ENCODE measurements at regions not wholly inside any gene's neighbourhood (a gene's known extent, or its start where the extent isn't known, plus 50 kb on each side); places are given as distances from the start of the nearest gene placed in this dataset.

DNA sequence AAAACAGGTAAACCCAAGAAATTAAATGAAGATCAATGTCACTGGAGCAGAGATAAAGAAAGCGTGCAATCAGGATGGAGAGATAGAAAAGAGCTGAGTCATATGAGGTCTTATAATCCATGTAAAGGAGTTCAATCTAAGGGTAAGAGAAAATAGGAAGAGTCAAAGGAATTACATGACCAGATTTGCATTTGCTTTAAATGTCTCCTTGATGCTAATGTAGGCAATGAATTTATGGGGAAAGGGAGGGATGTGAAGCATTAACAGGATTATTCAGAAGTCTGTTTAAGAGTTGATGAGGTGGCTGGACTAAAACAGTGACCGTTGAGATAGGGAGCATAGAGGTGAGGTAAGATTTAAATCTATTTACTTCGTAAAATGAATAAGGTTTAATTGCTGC is 623.1 kb downstream of the MBD2 start:
- Histone ChIP-seq H3K79me1 (replicated peaks; ENCODE audit: low read length, poor library complexity, severe bottlenecking) (no peaks in the 10 kb centered on the region), H2BK120ac (ENCODE audit: low read depth, low read length) (no peak overlapping the region), H3K27me3 (ENCODE audit: control insufficient read depth in 1 of 2, insufficient read depth in 1 of 2, low read length in 2 of 2) (no peaks in the 10 kb centered on the region), H4K91ac (ENCODE audit: low read length) (no peak overlapping the region), H3K27ac (ENCODE audit: low read length, poor library complexity, severe bottlenecking) (no peak overlapping the region), H3K14ac (ENCODE audit: low read length in 2 of 2) (no peak overlapping the region), H2AK5ac (ENCODE audit: low read length, severe bottlenecking) (no peak overlapping the region), H4K8ac (ENCODE audit: low read length) (no peak overlapping the region), H3K36me3 (ENCODE audit: control insufficient read depth in 1 of 2, insufficient read depth in 2 of 2, low read depth in 1 of 2, low read length in 2 of 2) (no peaks in the 10 kb centered on the region), H2BK15ac (ENCODE audit: low read depth, poor library complexity, severe bottlenecking) (no peak overlapping the region), H3K4me3 (ENCODE audit: insufficient read depth in 1 of 2, low read depth in 1 of 2, low read length in 2 of 2) (no peak overlapping the region), H3K4me2 (ENCODE audit: low read length, poor library complexity, severe bottlenecking) (no peak overlapping the region), H3K9me3 (ENCODE audit: control insufficient read depth, low read length) (no peaks in the 10 kb centered on the region), H3K4ac (ENCODE audit: low read depth in 1 of 2, low read length in 2 of 2) (no peak overlapping the region), H2BK5ac (ENCODE audit: low read depth, low read length, poor library complexity, severe bottlenecking) (no peak overlapping the region), H3K18ac (ENCODE audit: low read depth in 1 of 2, low read length in 2 of 2) (no peak overlapping the region), H3K9ac (ENCODE audit: low read length) (no peak overlapping the region), H2AFZ (ENCODE audit: low read depth, low read length) (no peak overlapping the region), H3K23ac (ENCODE audit: low read length in 2 of 2) (no peak overlapping the region), H2BK12ac (ENCODE audit: low read length in 2 of 2) (no peak overlapping the region), H3K4me1 (ENCODE audit: control insufficient read depth, insufficient read depth, low read depth, low read length) (no peaks in the 10 kb centered on the region)
- no peak for DNase-seq
- WGBS = 67% methylated on average over 3 of the region's 3 CpGs

DNA sequence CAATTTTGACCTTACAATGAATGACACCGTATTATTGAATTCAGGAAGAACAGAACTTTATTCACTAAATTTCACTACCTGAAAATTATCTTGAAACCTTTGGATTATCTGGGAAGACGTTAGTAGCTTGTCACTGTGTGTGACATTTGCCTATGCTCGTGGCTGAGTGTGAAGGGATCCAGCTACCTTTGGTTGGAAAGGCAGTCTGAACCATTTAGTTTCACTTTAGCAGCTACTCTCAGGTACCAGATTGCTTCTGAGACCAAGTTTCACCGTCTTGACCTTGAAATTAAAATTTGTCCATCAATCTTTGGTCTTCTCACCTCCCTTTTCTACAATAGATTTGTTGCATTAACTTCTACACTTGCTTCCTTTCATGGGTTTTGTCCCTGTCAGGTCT is 637.5 kb downstream of the MBD2 start:
- Histone ChIP-seq H3K79me1 (replicated peaks; ENCODE audit: low read length, poor library complexity, severe bottlenecking) (no peaks in the 10 kb centered on the region), H3K18ac (ENCODE audit: low read depth in 1 of 2, low read length in 2 of 2) (no peak overlapping the region), H2AK5ac (ENCODE audit: low read length, severe bottlenecking) (no peak overlapping the region), H3K27me3 (ENCODE audit: control insufficient read depth in 1 of 2, insufficient read depth in 1 of 2, low read length in 2 of 2) (no peaks in the 10 kb centered on the region), H3K4ac (ENCODE audit: low read depth in 1 of 2, low read length in 2 of 2) (no peak overlapping the region), H2BK12ac (ENCODE audit: low read length in 2 of 2) (no peak overlapping the region), H4K8ac (ENCODE audit: low read length) (no peak overlapping the region), H3K9ac (ENCODE audit: low read length) (no peak overlapping the region), H3K4me1 (ENCODE audit: control insufficient read depth, insufficient read depth, low read depth, low read length) (no peaks in the 10 kb centered on the region), H3K23ac (ENCODE audit: low read length in 2 of 2) (no peak overlapping the region), H3K27ac (ENCODE audit: low read length, poor library complexity, severe bottlenecking) (no peak overlapping the region), H3K36me3 (ENCODE audit: control insufficient read depth in 1 of 2, insufficient read depth in 2 of 2, low read depth in 1 of 2, low read length in 2 of 2) (no peaks in the 10 kb centered on the region), H2BK120ac (ENCODE audit: low read depth, low read length) (no peak overlapping the region), H3K9me3 (ENCODE audit: control insufficient read depth, low read length) (no peaks in the 10 kb centered on the region), H3K4me2 (ENCODE audit: low read length, poor library complexity, severe bottlenecking) (no peak overlapping the region), H4K91ac (ENCODE audit: low read length) (no peak overlapping the region), H2BK15ac (ENCODE audit: low read depth, poor library complexity, severe bottlenecking) (no peak overlapping the region), H2AFZ (ENCODE audit: low read depth, low read length) (no peak overlapping the region), H2BK5ac (ENCODE audit: low read depth, low read length, poor library complexity, severe bottlenecking) (no peak overlapping the region), H3K14ac (ENCODE audit: low read length in 2 of 2) (no peak overlapping the region), H3K4me3 (ENCODE audit: insufficient read depth in 1 of 2, low read depth in 1 of 2, low read length in 2 of 2) (no peak overlapping the region)
- DNase-seq = no peak
- 52% methylated on average over 3 of the region's 4 CpGs for WGBS

Measured in mesenchymal stem cell (in vitro differentiated cells and primary cell).